HFFc6 (cell line): ENCODE measurements at regions not wholly inside any gene's neighbourhood (a gene's known extent, or its start where the extent isn't known, plus 50 kb on each side); places are given as distances from the start of the nearest gene placed in this dataset.

Experiments
- DNase-seq: peaks from one replicate; pipeline ENCODE4 v3.0.0-alpha.2; 2018
- H3K27ac Mint-ChIP-seq: 2 replicates; pipeline ENCODE4 v1.8.0; 2020; ENCODE audit warnings: mild to moderate bottlenecking, mixed read lengths
- H3K27me3 Mint-ChIP-seq: 2 replicates; pipeline ENCODE4 v1.8.0; 2021; ENCODE audit warnings: mild to moderate bottlenecking, moderate library complexity, mixed read lengths; ENCODE audit not compliant: insufficient read depth
- H3K36me3 Mint-ChIP-seq: 2 replicates; pipeline ENCODE4 v1.8.0; 2021; ENCODE audit warnings: low read depth, mixed read lengths
- H3K4me1 Mint-ChIP-seq: 2 replicates; pipeline ENCODE4 v1.8.0; 2020; ENCODE audit warnings: low read depth, mixed read lengths
- H3K4me3 Mint-ChIP-seq: 2 replicates; pipeline ENCODE4 v1.8.0; 2020; ENCODE audit warnings: mild to moderate bottlenecking, moderate library complexity, mixed read lengths
- H3K9me3 Mint-ChIP-seq: 2 replicates; pipeline ENCODE4 v1.8.0; 2020; ENCODE audit warnings: mild to moderate bottlenecking, mixed read lengths
- CTCF ChIP-seq: fragments of 200-600 bp; sonication (generic); IDR thresholded peaks from 2 replicates; pipeline ENCODE4 v1.5.0; 2021; ENCODE audit warnings: antibody characterized with exemption, mild to moderate bottlenecking

- Mint-ChIP-seq H3K4me1 (no peaks in the 10 kb centered on the region), H3K36me3 (no peaks in the 10 kb centered on the region), H3K27me3 (no peaks in the 10 kb centered on the region), H3K27ac (no peak overlapping the region), H3K4me3 (no peak overlapping the region), H3K9me3 (peaks cover 28% of the 10 kb centered on the region)
- no peak for DNase-seq
- TF ChIP-seq CTCF, result no peak
Observed at GRCh38 chr13:107778094-107778493, 437.2 kb downstream of the LIG4 start.

GRCh38 chr13:107770541-107770940, 444.8 kb downstream of the LIG4 start:
- H3K27me3 Mint-ChIP-seq, result no peaks in the 10 kb centered on the region
- no peak for TF ChIP-seq CTCF
- H3K9me3 Mint-ChIP-seq, result peaks cover 26% of the 10 kb centered on the region
- H3K4me1 Mint-ChIP-seq, result no peaks in the 10 kb centered on the region
- H3K4me3 Mint-ChIP-seq, result no peak overlapping the region
- no peaks in the 10 kb centered on the region for H3K36me3 Mint-ChIP-seq
- no peak overlapping the region for H3K27ac Mint-ChIP-seq
- DNase-seq, result no peak

GRCh38 chr13:107767119-107767518, 448.2 kb downstream of the LIG4 start:
- DNase-seq, result no peak
- peaks cover 2% of the 10 kb centered on the region; the same call in 1 of the 2 replicates for H3K27me3 Mint-ChIP-seq
- H3K9me3 Mint-ChIP-seq, result peaks cover 25% of the 10 kb centered on the region
- no peaks in the 10 kb centered on the region for H3K36me3 Mint-ChIP-seq
- no peak for TF ChIP-seq CTCF
- no peak overlapping the region for H3K4me3 Mint-ChIP-seq
- no peak overlapping the region for H3K27ac Mint-ChIP-seq
- no peaks in the 10 kb centered on the region for H3K4me1 Mint-ChIP-seq

GRCh38 chr13:107765724-107766401, 449.5 kb downstream of the LIG4 start:
- DNase-seq, result no peak
- Mint-ChIP-seq H3K4me3 (no peak overlapping the region), H3K4me1 (no peaks in the 10 kb centered on the region), H3K36me3 (no peaks in the 10 kb centered on the region), H3K27ac (no peak overlapping the region), H3K27me3 (peaks cover 2% of the 10 kb centered on the region; the same call in 1 of the 2 replicates), H3K9me3 (peaks cover 23% of the 10 kb centered on the region)
- TF ChIP-seq CTCF, result no peak

- Mint-ChIP-seq H3K4me1 (no peaks in the 10 kb centered on the region), H3K27ac (no peak overlapping the region)
Observed at GRCh38 chr13:107764046-107764445, 451.3 kb downstream of the LIG4 start.

More at GRCh38 chr13:107764046-107764445, 451.3 kb downstream of the LIG4 start:
- Mint-ChIP-seq H3K4me3 (no peak overlapping the region), H3K36me3 (peaks cover 5% of the 10 kb centered on the region; the same call in 1 of the 2 replicates), H3K27me3 (peaks cover 2% of the 10 kb centered on the region; the same call in 1 of the 2 replicates), H3K9me3 (peaks cover 37% of the 10 kb centered on the region)
- TF ChIP-seq CTCF, result no peak
- no peak for DNase-seq
